Kidney epithelial cell (primary cell): ENCODE measurements at regions not wholly inside any gene's neighbourhood (a gene's known extent, or its start where the extent isn't known, plus 50 kb on each side); places are given as distances from the start of the nearest gene placed in this dataset.

Experiments
- DNase-seq: peaks from one replicate; pipeline ENCODE4 v3.0.0-alpha.2; 2010; ENCODE audit warnings: low read depth
- H3K27me3 ChIP-seq: 2 replicates; pipeline ENCODE4 v1.6.0; 2011; ENCODE audit warnings: low read length; ENCODE audit not compliant: control insufficient read depth, insufficient read depth
- H3K36me3 ChIP-seq: 2 replicates; pipeline ENCODE4 v1.5.1; 2011; ENCODE audit warnings: low read length; ENCODE audit not compliant: control insufficient read depth, insufficient read depth
- H3K4me3 ChIP-seq: 2 replicates; pipeline ENCODE4 v1.5.1; 2011; ENCODE audit warnings: low read depth, mild to moderate bottlenecking, control low read depth, low read length
- TF ChIP-seq, protein P1 (sequence below): IDR thresholded peaks from 2 replicates; pipeline ENCODE4 v1.5.1; 2011; ENCODE audit warnings: mild to moderate bottlenecking, moderate library complexity, low read length, control low read depth, inconsistent platforms; ENCODE audit not compliant: insufficient read depth, poor library complexity, severe bottlenecking

DNA sequence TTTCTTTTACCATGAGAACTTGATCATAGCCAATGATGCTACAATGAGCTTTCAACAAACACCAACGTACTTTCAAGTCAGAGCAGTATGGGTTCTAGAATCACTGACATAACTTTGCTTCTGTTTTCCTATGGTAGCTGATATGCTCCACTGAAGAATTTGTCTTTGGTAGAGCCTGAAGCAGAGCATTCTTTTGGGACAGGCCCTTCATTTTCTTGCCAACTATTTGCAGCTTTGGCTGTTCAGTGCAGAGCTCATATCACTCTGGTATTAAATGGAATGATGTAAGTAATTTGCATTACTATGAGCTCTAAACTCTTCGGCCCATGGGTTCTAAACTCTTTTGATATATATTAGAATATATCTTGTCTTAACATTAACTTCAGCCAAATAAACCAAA lies 51.8 kb upstream of the APC start:
- Histone ChIP-seq H3K4me3 (no peak overlapping the region), H3K27me3 (peaks cover 2% of the 10 kb centered on the region), H3K36me3 (no peaks in the 10 kb centered on the region)
- DNase-seq = no peak
- TF ChIP-seq, protein P1, sequence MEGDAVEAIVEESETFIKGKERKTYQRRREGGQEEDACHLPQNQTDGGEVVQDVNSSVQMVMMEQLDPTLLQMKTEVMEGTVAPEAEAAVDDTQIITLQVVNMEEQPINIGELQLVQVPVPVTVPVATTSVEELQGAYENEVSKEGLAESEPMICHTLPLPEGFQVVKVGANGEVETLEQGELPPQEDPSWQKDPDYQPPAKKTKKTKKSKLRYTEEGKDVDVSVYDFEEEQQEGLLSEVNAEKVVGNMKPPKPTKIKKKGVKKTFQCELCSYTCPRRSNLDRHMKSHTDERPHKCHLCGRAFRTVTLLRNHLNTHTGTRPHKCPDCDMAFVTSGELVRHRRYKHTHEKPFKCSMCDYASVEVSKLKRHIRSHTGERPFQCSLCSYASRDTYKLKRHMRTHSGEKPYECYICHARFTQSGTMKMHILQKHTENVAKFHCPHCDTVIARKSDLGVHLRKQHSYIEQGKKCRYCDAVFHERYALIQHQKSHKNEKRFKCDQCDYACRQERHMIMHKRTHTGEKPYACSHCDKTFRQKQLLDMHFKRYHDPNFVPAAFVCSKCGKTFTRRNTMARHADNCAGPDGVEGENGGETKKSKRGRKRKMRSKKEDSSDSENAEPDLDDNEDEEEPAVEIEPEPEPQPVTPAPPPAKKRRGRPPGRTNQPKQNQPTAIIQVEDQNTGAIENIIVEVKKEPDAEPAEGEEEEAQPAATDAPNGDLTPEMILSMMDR = no peak

DNA sequence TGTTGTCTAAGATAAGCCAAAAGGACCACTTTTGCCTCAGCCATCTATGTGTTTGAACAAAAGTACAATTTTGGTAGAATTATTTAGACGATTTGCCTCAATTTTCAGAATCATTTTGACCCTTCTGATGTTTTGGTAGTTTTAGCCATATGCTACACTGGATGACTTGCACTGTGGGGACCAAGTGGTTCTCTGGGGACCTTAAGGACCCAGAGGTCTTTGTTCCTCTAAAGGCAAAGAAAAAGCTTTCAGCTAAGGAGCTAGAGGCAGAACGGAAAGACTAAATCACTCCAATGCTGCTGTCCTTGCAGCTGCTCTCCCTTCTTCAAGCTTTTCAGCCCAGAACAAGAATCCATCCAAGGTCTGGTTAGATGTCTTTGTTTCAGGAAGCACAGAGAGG lies 51.0 kb upstream of the APC start:
- no peak overlapping the region for H3K4me3 ChIP-seq
- TF ChIP-seq, protein P1 = no peak
- H3K36me3 ChIP-seq = no peaks in the 10 kb centered on the region
- DNase-seq = no peak
- H3K27me3 ChIP-seq = peaks cover 2% of the 10 kb centered on the region

DNA sequence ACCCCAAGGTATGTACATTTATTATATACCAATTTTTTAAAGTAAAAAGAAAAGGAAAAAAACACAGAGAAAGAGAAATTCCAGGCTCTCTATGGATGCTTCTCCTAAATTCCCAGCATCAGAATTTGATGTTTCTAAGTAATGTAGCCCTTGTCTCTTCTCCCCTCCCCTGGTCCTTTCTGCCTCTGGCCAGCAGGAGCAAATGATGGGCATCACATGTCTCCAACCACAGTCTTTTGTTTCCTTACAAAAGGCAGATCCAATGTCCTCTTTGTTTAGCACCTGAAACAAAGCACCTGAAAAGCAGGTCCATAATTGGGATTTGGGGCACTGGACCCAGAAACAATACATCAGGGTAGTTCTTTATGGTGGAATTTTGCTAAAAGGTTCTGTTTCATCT lies 50.4 kb upstream of the APC start:
- Histone ChIP-seq H3K36me3 (no peaks in the 10 kb centered on the region), H3K4me3 (no peak overlapping the region), H3K27me3 (peaks cover 2% of the 10 kb centered on the region)
- TF ChIP-seq, protein P1 = no peak
- no peak for DNase-seq
